Bronchial epithelial cell (primary cell): ENCODE measurements at regions not wholly inside any gene's neighbourhood (a gene's known extent, or its start where the extent isn't known, plus 50 kb on each side); places are given as distances from the start of the nearest gene placed in this dataset.

Experiments
- DNase-seq: peaks from one replicate; pipeline ENCODE4 v3.0.0-alpha.2; 2010; ENCODE audit warnings: low read depth
- FAIRE-seq: peaks from 2 replicates; lab custom pipeline; 2011; peaks lifted over from hg19 to GRCh38; lab: Jason Lieb, UNC
- H3K27me3 ChIP-seq: 2 replicates; pipeline ENCODE4 v1.5.1; 2011; ENCODE audit warnings: low read length; ENCODE audit not compliant: control insufficient read depth, insufficient read depth
- H3K36me3 ChIP-seq: 2 replicates; pipeline ENCODE4 v1.5.1; 2011; ENCODE audit warnings: low read length; ENCODE audit not compliant: control insufficient read depth, insufficient read depth
- H3K4me3 ChIP-seq: 2 replicates; pipeline ENCODE4 v1.5.1; 2011; ENCODE audit warnings: mild to moderate bottlenecking, low read depth, low read length, control low read depth
- TF ChIP-seq, protein P1 (sequence below): IDR thresholded peaks from 2 replicates; pipeline ENCODE4 v1.5.1; 2011; ENCODE audit warnings: mild to moderate bottlenecking, moderate library complexity, low read length, control low read depth, inconsistent platforms; ENCODE audit not compliant: insufficient read depth, severe bottlenecking

- FAIRE-seq (no peak), DNase-seq (no peak)
- TF ChIP-seq, protein P1, sequence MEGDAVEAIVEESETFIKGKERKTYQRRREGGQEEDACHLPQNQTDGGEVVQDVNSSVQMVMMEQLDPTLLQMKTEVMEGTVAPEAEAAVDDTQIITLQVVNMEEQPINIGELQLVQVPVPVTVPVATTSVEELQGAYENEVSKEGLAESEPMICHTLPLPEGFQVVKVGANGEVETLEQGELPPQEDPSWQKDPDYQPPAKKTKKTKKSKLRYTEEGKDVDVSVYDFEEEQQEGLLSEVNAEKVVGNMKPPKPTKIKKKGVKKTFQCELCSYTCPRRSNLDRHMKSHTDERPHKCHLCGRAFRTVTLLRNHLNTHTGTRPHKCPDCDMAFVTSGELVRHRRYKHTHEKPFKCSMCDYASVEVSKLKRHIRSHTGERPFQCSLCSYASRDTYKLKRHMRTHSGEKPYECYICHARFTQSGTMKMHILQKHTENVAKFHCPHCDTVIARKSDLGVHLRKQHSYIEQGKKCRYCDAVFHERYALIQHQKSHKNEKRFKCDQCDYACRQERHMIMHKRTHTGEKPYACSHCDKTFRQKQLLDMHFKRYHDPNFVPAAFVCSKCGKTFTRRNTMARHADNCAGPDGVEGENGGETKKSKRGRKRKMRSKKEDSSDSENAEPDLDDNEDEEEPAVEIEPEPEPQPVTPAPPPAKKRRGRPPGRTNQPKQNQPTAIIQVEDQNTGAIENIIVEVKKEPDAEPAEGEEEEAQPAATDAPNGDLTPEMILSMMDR, result no peak
- H3K36me3 ChIP-seq, result no peaks in the 10 kb centered on the region
- no peak overlapping the region for H3K4me3 ChIP-seq
- H3K27me3 ChIP-seq, result no peaks in the 10 kb centered on the region
These were observed 439.1 kb downstream of the SHQ1 start for GRCh38 chr3:72408983-72409779.

DNA sequence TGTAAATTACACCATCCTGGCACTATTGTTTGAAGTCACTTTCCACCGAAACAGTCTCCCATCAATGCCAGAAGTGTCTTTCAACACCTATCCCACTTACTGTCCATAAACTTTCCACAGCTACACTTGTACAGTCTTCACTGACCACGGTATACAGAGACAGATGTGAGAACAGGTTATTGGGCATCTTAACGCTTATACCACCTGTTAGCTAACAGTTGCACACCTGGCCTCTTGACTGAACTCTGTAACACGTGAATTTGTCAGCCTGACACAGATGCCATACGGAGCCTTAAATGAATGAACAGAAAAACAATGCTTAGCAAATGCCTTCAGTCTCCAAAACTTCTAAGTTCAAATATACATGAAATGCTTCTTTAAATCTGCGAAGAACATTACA is 440.5 kb downstream of the SHQ1 start:
- no peak for FAIRE-seq
- Histone ChIP-seq H3K27me3 (no peaks in the 10 kb centered on the region), H3K4me3 (no peak overlapping the region), H3K36me3 (no peaks in the 10 kb centered on the region)
- DNase-seq, result no peak
- TF ChIP-seq, protein P1, result no peak

- FAIRE-seq (no peak), DNase-seq (no peak)
- H3K4me3 ChIP-seq, result no peak overlapping the region
- H3K27me3 ChIP-seq, result no peaks in the 10 kb centered on the region
- no peaks in the 10 kb centered on the region for H3K36me3 ChIP-seq
- TF ChIP-seq, protein P1, result no peak
These were observed 442.2 kb downstream of the SHQ1 start for GRCh38 chr3:72405943-72406566.

GRCh38 chr3:72401005-72401545 is 447.2 kb downstream of the SHQ1 start:
- Histone ChIP-seq H3K36me3 (no peaks in the 10 kb centered on the region), H3K4me3 (no peak overlapping the region), H3K27me3 (no peaks in the 10 kb centered on the region)
- DNase-seq (no peak), FAIRE-seq (no peak)
- TF ChIP-seq, protein P1, result no peak

DNA sequence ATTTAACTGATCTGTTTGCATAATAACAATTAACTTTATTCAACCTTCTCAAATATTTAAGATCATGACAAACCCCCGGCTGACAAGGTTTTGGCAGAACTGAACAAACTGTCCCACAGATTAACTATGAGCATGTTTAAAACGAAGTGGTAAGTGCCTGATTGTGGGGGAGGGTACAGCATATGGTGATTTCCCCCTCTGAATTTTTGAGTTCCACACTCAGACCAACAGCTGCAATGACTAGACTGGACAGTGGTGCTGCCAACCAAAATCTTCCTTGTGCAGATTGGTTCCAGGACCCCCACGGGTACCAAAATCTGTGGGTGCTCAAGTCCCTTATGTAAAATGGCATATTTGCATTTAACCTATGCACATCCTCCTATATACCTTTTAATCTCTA is 449.5 kb downstream of the SHQ1 start:
- TF ChIP-seq, protein P1, result no peak
- DNase-seq, result no peak
- no peak for FAIRE-seq
- no peak overlapping the region for H3K4me3 ChIP-seq
- no peaks in the 10 kb centered on the region for H3K36me3 ChIP-seq
- H3K27me3 ChIP-seq, result no peaks in the 10 kb centered on the region
